Keratinocyte (primary cell): ENCODE measurements at regions not wholly inside any gene's neighbourhood (a gene's known extent, or its start where the extent isn't known, plus 50 kb on each side); places are given as distances from the start of the nearest gene placed in this dataset.

Experiments used
- DNase-seq: peaks from one replicate; pipeline ENCODE4 v3.0.0-alpha.2; 2011; ENCODE audit warnings: low read depth, missing footprints, low spot score
- FAIRE-seq: peaks from 2 replicates; lab custom pipeline; 2011; peaks lifted over from hg19 to GRCh38; lab: Jason Lieb, UNC
- H2AFZ ChIP-seq: 2 replicates; pipeline ENCODE4 v1.6.0; 2012; ENCODE audit warnings: low read length, control low read depth, inconsistent platforms; ENCODE audit not compliant: control insufficient read depth
- H3K27ac ChIP-seq: 2 replicates; pipeline ENCODE4 v1.5.1; 2011; ENCODE audit warnings: low read length; ENCODE audit not compliant: control insufficient read depth, insufficient read depth
- H3K27me3 ChIP-seq: 3 replicates; pipeline ENCODE4 v1.6.0; 2011; ENCODE audit warnings: low read length; ENCODE audit not compliant: control insufficient read depth, insufficient read depth; ENCODE audit errors: extremely low read depth
- H3K36me3 ChIP-seq, 2 experiments: 2 replicates in 1 of 2; 3 replicates in 1 of 2; pipeline ENCODE4 v1.5.1; 2011; ENCODE audit warnings: low read length in 2 of 2, mild to moderate bottlenecking in 1 of 2; ENCODE audit not compliant: control insufficient read depth in 2 of 2, insufficient read depth in 2 of 2; ENCODE audit errors: extremely low read depth in 1 of 2
- H3K4me1 ChIP-seq: 3 replicates; pipeline ENCODE4 v1.5.1; 2011; ENCODE audit warnings: low read length; ENCODE audit not compliant: control insufficient read depth, insufficient read depth; ENCODE audit errors: extremely low read depth
- H3K4me2 ChIP-seq: 3 replicates; pipeline ENCODE4 v1.6.0; 2011; ENCODE audit warnings: low read depth, low read length; ENCODE audit not compliant: control insufficient read depth, insufficient read depth; ENCODE audit errors: extremely low read depth
- H3K4me3 ChIP-seq, 3 experiments: fragments of 200-600 bp in 1 of 3; sonication (generic) in 1 of 3; 2 replicates in 2 of 3; 3 replicates in 1 of 3; pipeline ENCODE4 v1.5.1; 2011 to 2016; ENCODE audit warnings: low read length in 3 of 3, mild to moderate bottlenecking in 3 of 3, control low read depth in 2 of 3, inconsistent platforms in 1 of 3, low read depth in 1 of 3, mixed read lengths in 1 of 3, mixed run types in 1 of 3, moderate library complexity in 1 of 3; ENCODE audit not compliant: control insufficient read depth in 2 of 3, insufficient read depth in 2 of 3; ENCODE audit errors: extremely low read depth in 1 of 3
- H3K79me2 ChIP-seq: 2 replicates; pipeline ENCODE4 v1.6.0; 2012; ENCODE audit warnings: low read length; ENCODE audit not compliant: control insufficient read depth, insufficient read depth
- H3K9ac ChIP-seq: 3 replicates; pipeline ENCODE4 v1.6.0; 2011; ENCODE audit warnings: low read length; ENCODE audit not compliant: control insufficient read depth, insufficient read depth; ENCODE audit errors: extremely low read depth
- H3K9me1 ChIP-seq: 3 replicates; pipeline ENCODE4 v1.6.0; 2011; ENCODE audit warnings: low read length; ENCODE audit not compliant: control insufficient read depth, insufficient read depth; ENCODE audit errors: extremely low read depth
- H3K9me3 ChIP-seq: 2 replicates; pipeline ENCODE4 v1.5.1; 2012; ENCODE audit warnings: low read depth, low read length; ENCODE audit not compliant: control insufficient read depth
- H4K20me1 ChIP-seq: 3 replicates; pipeline ENCODE4 v1.6.0; 2011; ENCODE audit warnings: low read length; ENCODE audit not compliant: control insufficient read depth, insufficient read depth; ENCODE audit errors: extremely low read depth
- CTCF ChIP-seq, 3 experiments: IDR thresholded peaks in 1 of 3; conservative IDR thresholded peaks in 1 of 3; optimal IDR thresholded peaks in 1 of 3; 2 replicates in 2 of 3; 3 replicates in 1 of 3; pipeline versions ENCODE3 to v1.5.1; 2011; ENCODE audit warnings: low read length in 3 of 3, mild to moderate bottlenecking in 3 of 3, moderate library complexity in 2 of 3, control low read depth in 1 of 3, inconsistent platforms in 1 of 3; ENCODE audit not compliant: insufficient read depth in 2 of 3; ENCODE audit errors: extremely low read depth in 1 of 3
- EZH2 ChIP-seq: IDR thresholded peaks from one replicate; pipeline ENCODE4 v1.6.1; 2012; ENCODE audit warnings: inconsistent platforms, mild to moderate bottlenecking, low read length, moderate library complexity
- dilution Hi-C: fragments of 300-500 bp; cut with MboI; formaldehyde crosslinking; loops from one replicate; pipeline ENCODE4 v1.7.0; 2020; ENCODE audit warnings: low sequenced_read_pairs; ENCODE audit not compliant: extremely low pct_ligation_motif_present

GRCh38 chr2:196242131-196242620 lies 70.8 kb upstream of the STK17B start:
- FAIRE-seq, result peak; percentile 34
- dilution Hi-C loops, result no loop called here
- H3K9me3 ChIP-seq, result no peaks in the 10 kb centered on the region

GRCh38 chr2:196244516-196244915 lies 73.1 kb upstream of the STK17B start:
- FAIRE-seq (no peak), DNase-seq (no peak)
- H3K27me3 ChIP-seq, result no peaks in the 10 kb centered on the region
- dilution Hi-C loops, result no loop called here
- no peaks in the 10 kb centered on the region for H3K79me2 ChIP-seq
- no peak overlapping the region for H3K4me2 ChIP-seq
- H3K27ac ChIP-seq, result no peak overlapping the region
- no peak overlapping the region for H3K9ac ChIP-seq
- no peaks in the 10 kb centered on the region for H4K20me1 ChIP-seq
- H3K9me3 ChIP-seq, result no peaks in the 10 kb centered on the region
- no peak overlapping the region for H3K4me3 ChIP-seq
- TF ChIP-seq EZH2, result no peak
- no peak for TF ChIP-seq CTCF (optimal IDR thresholded peaks at IDR 0.05 in 1 of 3, IDR thresholded peaks at IDR 0.05 in 1 of 3, conservative IDR thresholded peaks at IDR 0.05 in 1 of 3; ENCODE audit: extremely low read depth in 1 of 3, insufficient read depth in 2 of 3, low read length in 3 of 3)
- H3K9me1 ChIP-seq, result no peaks in the 10 kb centered on the region
- H3K4me1 ChIP-seq, result peaks cover 30% of the 10 kb centered on the region
- H3K36me3 ChIP-seq, result no peaks in the 10 kb centered on the region
- H2AFZ ChIP-seq, result no peak overlapping the region

More at GRCh38 chr2:196242131-196242620, 70.8 kb upstream of the STK17B start:
- H2AFZ ChIP-seq, result no peak overlapping the region
- no peak overlapping the region for H3K9ac ChIP-seq
- no peak overlapping the region for H3K4me3 ChIP-seq
- no peaks in the 10 kb centered on the region for H3K79me2 ChIP-seq
- no peak for DNase-seq
- TF ChIP-seq CTCF (optimal IDR thresholded peaks at IDR 0.05 in 1 of 3, IDR thresholded peaks at IDR 0.05 in 1 of 3, conservative IDR thresholded peaks at IDR 0.05 in 1 of 3; ENCODE audit: extremely low read depth in 1 of 3, insufficient read depth in 2 of 3, low read length in 3 of 3), result no peak
- TF ChIP-seq EZH2, result no peak
- peak overlapping the region; percentile 58 for H3K27ac ChIP-seq
- peaks cover 39% of the 10 kb centered on the region for H3K4me1 ChIP-seq
- no peaks in the 10 kb centered on the region for H3K9me1 ChIP-seq
- no peaks in the 10 kb centered on the region for H3K36me3 ChIP-seq
- H3K27me3 ChIP-seq, result no peaks in the 10 kb centered on the region
- no peaks in the 10 kb centered on the region for H4K20me1 ChIP-seq
- H3K4me2 ChIP-seq, result no peak overlapping the region
